Prostate gland (tissue), 2 donors: ENCODE measurements at regions not wholly inside any gene's neighbourhood (a gene's known extent, or its start where the extent isn't known, plus 50 kb on each side); places are given as distances from the start of the nearest gene placed in this dataset.
"Not testable (repeated sequence)": the region's sequence is repeated elsewhere in the genome, so short reads cannot be mapped to it uniquely, and the experiment has no call there.

Source experiments
- DNase-seq: peaks from one replicate; pipeline ENCODE4 v3.0.0-alpha.2; 2019; ENCODE audit warnings: low spot score
- H3K27ac ChIP-seq, 2 donors: fragments of 200-600 bp; sonication (generic); 2 replicates each; pipeline ENCODE4 v1.5.1; 2017 to 2019
- H3K27me3 ChIP-seq: fragments of 200-600 bp; sonication (generic); replicated peaks from 2 replicates; pipeline ENCODE4 v1.5.1; 2019; ENCODE audit not compliant: insufficient read depth
- H3K36me3 ChIP-seq, 2 donors: fragments of 200-600 bp; sonication (generic); 1 replicate in 1 of 2; 2 replicates in 1 of 2; pipeline versions ENCODE4 v1.5.1 to v1.8.1; 2017 to 2019
- H3K4me1 ChIP-seq: fragments of 200-600 bp; sonication (generic); replicated peaks from 2 replicates; pipeline ENCODE4 v1.5.1; 2019
- H3K4me3 ChIP-seq, 2 donors: fragments of 200-600 bp; sonication (generic); 2 replicates each; pipeline ENCODE4 v1.5.1; 2017 to 2019
- H3K9me3 ChIP-seq: fragments of 200-600 bp; sonication (generic); 2 replicates; pipeline ENCODE4 v1.5.1; 2017
- CTCF ChIP-seq, 4 experiments: fragments of 200-600 bp in 2 of 4; fragments of 450-650 bp in 2 of 4; sonication (generic) in 2 of 4; IDR thresholded peaks; 1 replicate in 3 of 4; 2 replicates in 1 of 4; pipeline ENCODE4 v1.5.1; 2016 to 2019; ENCODE audit warnings: antibody characterized with exemption in 4 of 4, mild to moderate bottlenecking in 2 of 4, moderate library complexity in 2 of 4
- POLR2A ChIP-seq: fragments of 450-650 bp; IDR thresholded peaks from one replicate; pipeline ENCODE4 v1.6.1; 2016; ENCODE audit warnings: antibody characterized with exemption, mild to moderate bottlenecking
- POLR2AphosphoS5 ChIP-seq: sonication (generic); formaldehyde crosslinking; IDR thresholded peaks from one replicate; pipeline ENCODE4 v1.6.1; 2017; ENCODE audit warnings: antibody characterized with exemption
- whole genome bisulfite sequencing: methylation state at CpG from one replicate; pipeline ENCODE4 v1.1.5; 2018; 5-methylcytosine and 5-hydroxymethylcytosine counted together
- intact Hi-C: fragments of 100-400 bp; cut with DNase I; formaldehyde crosslinking; loops from one replicate; pipeline ENCODE4 v1.14.2; 2022

GRCh38 chr12:58741226-58741625 lies 179.1 kb downstream of the LRIG3 start:
- DNase-seq = no peak
- no peaks in the 10 kb centered on the region for H3K36me3 ChIP-seq
- no peak overlapping the region for H3K27ac ChIP-seq
- 96% methylated on average over 2 of the region's 2 CpGs for WGBS
- H3K9me3 ChIP-seq = no peaks in the 10 kb centered on the region
- no peaks in the 10 kb centered on the region for H3K27me3 ChIP-seq
- H3K4me1 ChIP-seq = no peaks in the 10 kb centered on the region
- H3K4me3 ChIP-seq = no peak overlapping the region
- intact Hi-C loops = no loop called here
- TF ChIP-seq POLR2AphosphoS5 (no peak), POLR2A (no peak), CTCF (IDR thresholded peaks at IDR 0.05) (no peak)

- Histone ChIP-seq H3K9me3 (no peaks in the 10 kb centered on the region), H3K4me3 (no peak overlapping the region), H3K27ac (no peak overlapping the region), H3K4me1 (no peaks in the 10 kb centered on the region), H3K27me3 (no peaks in the 10 kb centered on the region), H3K36me3 (no peaks in the 10 kb centered on the region)
- WGBS = 73% methylated on average over 4 of the region's 4 CpGs
- TF ChIP-seq CTCF (IDR thresholded peaks at IDR 0.05) = no peak
- TF ChIP-seq POLR2A = no peak
- TF ChIP-seq POLR2AphosphoS5 = no peak
- no peak for DNase-seq
- intact Hi-C loops = no loop called here
These were observed 174.8 kb downstream of the LRIG3 start for GRCh38 chr12:58745348-58746125.

GRCh38 chr12:58747533-58747932 lies 172.8 kb downstream of the LRIG3 start:
- Histone ChIP-seq H3K27me3 (no peaks in the 10 kb centered on the region), H3K9me3 (no peaks in the 10 kb centered on the region), H3K36me3 (no peaks in the 10 kb centered on the region), H3K4me3 (no peak overlapping the region), H3K27ac (no peak overlapping the region), H3K4me1 (no peaks in the 10 kb centered on the region)
- 85% methylated on average over 2 of the region's 2 CpGs for WGBS
- no peak for TF ChIP-seq POLR2A
- TF ChIP-seq POLR2AphosphoS5 = no peak
- TF ChIP-seq CTCF (IDR thresholded peaks at IDR 0.05) = no peak
- intact Hi-C loops = no loop called here
- no peak for DNase-seq

GRCh38 chr12:58750484-58750883 lies 169.8 kb downstream of the LRIG3 start:
- WGBS = 62% methylated on average over 3 of the region's 3 CpGs
- intact Hi-C loops = no loop called here
- Histone ChIP-seq H3K27me3 (no peaks in the 10 kb centered on the region), H3K9me3 (no peaks in the 10 kb centered on the region), H3K4me3 (no peak overlapping the region), H3K4me1 (no peaks in the 10 kb centered on the region), H3K36me3 (no peaks in the 10 kb centered on the region), H3K27ac (no peak overlapping the region)
- DNase-seq = no peak
- TF ChIP-seq POLR2AphosphoS5 = no peak
- no peak for TF ChIP-seq CTCF (IDR thresholded peaks at IDR 0.05)
- no peak for TF ChIP-seq POLR2A

- no peaks in the 10 kb centered on the region for H3K36me3 ChIP-seq
- TF ChIP-seq POLR2AphosphoS5 = no peak
- no peak for TF ChIP-seq POLR2A
- no peak for TF ChIP-seq CTCF (IDR thresholded peaks at IDR 0.05)
- WGBS = 87% methylated on average over 7 of the region's 7 CpGs
- no peak for DNase-seq
- no peaks in the 10 kb centered on the region for H3K9me3 ChIP-seq
- no peak overlapping the region for H3K4me3 ChIP-seq
- no peak overlapping the region for H3K27ac ChIP-seq
- H3K4me1 ChIP-seq = no peaks in the 10 kb centered on the region
- H3K27me3 ChIP-seq = no peaks in the 10 kb centered on the region
- intact Hi-C loops = no loop called here
These were observed 162.9 kb downstream of the LRIG3 start for GRCh38 chr12:58757422-58757821.

GRCh38 chr12:58759745-58760144 lies 160.6 kb downstream of the LRIG3 start:
- H3K27ac ChIP-seq, intact Hi-C loops, DNase-seq, H3K4me1 ChIP-seq, H3K27me3 ChIP-seq, H3K9me3 ChIP-seq, H3K4me3 ChIP-seq, H3K36me3 ChIP-seq: not testable (repeated sequence)
- WGBS = 0% methylated on average over 1 of the region's 1 CpG
